B cell (primary cell): ENCODE measurements at regions not wholly inside any gene's neighbourhood (a gene's known extent, or its start where the extent isn't known, plus 50 kb on each side); places are given as distances from the start of the nearest gene placed in this dataset.

ENCODE experiments used
- ATAC-seq: fragments of 200-7000 bp; cut with Tn5 transposase; one replicate; pipeline ENCODE4 v1.10.0; 2021; ENCODE audit warnings: low read depth, mild to moderate bottlenecking, moderate number of reproducible peaks, moderate library complexity
- CTCF ChIA-PET: fragments of 350-600 bp; sonication (Branson Sonifier 250); formaldehyde crosslinking; loops from one replicate; lab custom pipeline; 2021; ENCODE audit warnings: antibody characterized with exemption, inconsistent platforms; lab: Charles Lee
- POLR2A ChIA-PET: fragments of 350-600 bp; sonication (Branson Sonifier 250); formaldehyde crosslinking; loops from one replicate; lab custom pipeline; 2021; ENCODE audit warnings: antibody characterized with exemption; lab: Charles Lee
- DNase-seq: peaks from one replicate; pipeline ENCODE4 v3.0.0; 2013
- H2AFZ ChIP-seq: 2 replicates; pipeline ENCODE4 v1.6.1; 2012; ENCODE audit warnings: mild to moderate bottlenecking, low read depth, low read length; ENCODE audit not compliant: insufficient read depth, poor library complexity, severe bottlenecking
- H3K27ac ChIP-seq, 2 donors: 1 replicate in 1 of 2; 2 replicates in 1 of 2; pipeline ENCODE4 v1.5.1; 2012 to 2013; ENCODE audit warnings: low read length in 2 of 2, mild to moderate bottlenecking in 2 of 2, moderate library complexity in 1 of 2
- H3K27me3 ChIP-seq, 4 experiments: fragments of 200-600 bp in 1 of 4; sonication (generic) in 1 of 4; replicated peaks in 1 of 4; 1 replicate in 2 of 4; 2 replicates in 2 of 4; pipeline versions ENCODE4 v1.6.1 to v1.7.0; 2013 to 2016; ENCODE audit warnings: low read length in 3 of 4, mild to moderate bottlenecking in 2 of 4, mixed read lengths in 1 of 4, moderate library complexity in 1 of 4; ENCODE audit not compliant: insufficient read depth in 4 of 4, control insufficient read depth in 3 of 4; ENCODE audit errors: control extremely low read depth in 1 of 4
- H3K36me3 ChIP-seq, 2 experiments: replicated peaks in 1 of 2; 1 replicate in 1 of 2; 2 replicates in 1 of 2; pipeline versions ENCODE4 v1.6.1 to v1.7.1; 2013; ENCODE audit warnings: low read length in 1 of 2; ENCODE audit not compliant: insufficient read depth in 2 of 2, control insufficient read depth in 1 of 2; ENCODE audit errors: control extremely low read depth in 1 of 2, extremely low read depth in 1 of 2
- H3K4me1 ChIP-seq, 2 donors: fragments of 200-600 bp in 1 of 2; sonication (generic) in 1 of 2; 1 replicate in 1 of 2; 2 replicates in 1 of 2; pipeline versions ENCODE4 v1.5.1 to v1.6.1; 2013 to 2017; ENCODE audit warnings: low read length in 2 of 2; ENCODE audit not compliant: control insufficient read depth in 2 of 2, insufficient read depth in 2 of 2
- H3K4me2 ChIP-seq: replicated peaks from 2 replicates; pipeline ENCODE3; 2012; ENCODE audit warnings: mild to moderate bottlenecking, low read depth, low read length; ENCODE audit not compliant: poor library complexity, severe bottlenecking
- H3K4me3 ChIP-seq, 5 experiments: fragments of 200-600 bp in 1 of 5; sonication (generic) in 1 of 5; 1 replicate in 3 of 5; 2 replicates in 2 of 5; pipeline versions ENCODE4 v1.5.1 to v1.7.0; 2011 to 2016; ENCODE audit warnings: low read length in 4 of 5, mild to moderate bottlenecking in 4 of 5, low read depth in 2 of 5, control low read depth in 1 of 5, moderate library complexity in 1 of 5; ENCODE audit not compliant: insufficient read depth in 1 of 5; ENCODE audit errors: control extremely low read depth in 1 of 5, extremely low read depth in 1 of 5
- H3K79me2 ChIP-seq: fragments of 200-600 bp; sonication (generic); one replicate; pipeline ENCODE4 v1.6.0; 2016; ENCODE audit warnings: low read length; ENCODE audit not compliant: control insufficient read depth, insufficient read depth
- H3K9ac ChIP-seq: fragments of 200-600 bp; sonication (generic); 2 replicates; pipeline ENCODE4 v1.6.1; 2017; ENCODE audit warnings: mild to moderate bottlenecking, low read length, moderate library complexity
- H3K9me3 ChIP-seq, 3 donors: one replicate each; pipeline versions ENCODE4 v1.6.1 to v1.7.1; 2013; ENCODE audit warnings: low read length in 2 of 3; ENCODE audit not compliant: control insufficient read depth in 2 of 3, insufficient read depth in 1 of 3; ENCODE audit errors: control extremely low read depth in 1 of 3
- H4K20me1 ChIP-seq: 2 replicates; pipeline ENCODE4 v1.6.0; 2012; ENCODE audit warnings: mild to moderate bottlenecking, low read length; ENCODE audit not compliant: insufficient read depth, control insufficient read depth, poor library complexity, severe bottlenecking
- H3K27ac Mint-ChIP-seq: one replicate; pipeline ENCODE4 v1.8.0; 2021; ENCODE audit warnings: mixed read lengths
- H3K27me3 Mint-ChIP-seq: one replicate; pipeline ENCODE4 v1.8.0; 2021; ENCODE audit warnings: mixed read lengths
- H3K4me1 Mint-ChIP-seq: one replicate; pipeline ENCODE4 v1.8.0; 2021; ENCODE audit warnings: mixed read lengths
- H3K4me3 Mint-ChIP-seq: one replicate; pipeline ENCODE4 v1.8.0; 2021; ENCODE audit warnings: mixed read lengths
- H3K9me3 Mint-ChIP-seq: one replicate; pipeline ENCODE4 v1.8.0; 2022; ENCODE audit warnings: mixed read lengths; ENCODE audit not compliant: insufficient read depth
- EZH2 ChIP-seq: IDR thresholded peaks from 2 replicates; pipeline ENCODE4 v1.6.1; 2012; ENCODE audit warnings: borderline replicate concordance, low read depth, mild to moderate bottlenecking, moderate library complexity, low read length; ENCODE audit not compliant: insufficient read depth, poor library complexity, severe bottlenecking
- WGBS: methylation state at CpG from one replicate; pipeline ENCODE4 v1.1.5; 2013; ENCODE audit warnings: missing lambda C conversion rate; ENCODE audit not compliant: insufficient coverage; 5-methylcytosine and 5-hydroxymethylcytosine counted together
- intact Hi-C: fragments of 100-400 bp; cut with micrococcal nuclease; formaldehyde crosslinking; loops from one replicate; pipeline ENCODE4 v1.10.0; 2022
- TF ChIP-seq, protein P1 (sequence below): fragments of 200-600 bp; IDR thresholded peaks from one replicate; pipeline ENCODE4 v1.8.0; 2022; ENCODE audit warnings: antibody characterized with exemption, mild to moderate bottlenecking

DNA sequence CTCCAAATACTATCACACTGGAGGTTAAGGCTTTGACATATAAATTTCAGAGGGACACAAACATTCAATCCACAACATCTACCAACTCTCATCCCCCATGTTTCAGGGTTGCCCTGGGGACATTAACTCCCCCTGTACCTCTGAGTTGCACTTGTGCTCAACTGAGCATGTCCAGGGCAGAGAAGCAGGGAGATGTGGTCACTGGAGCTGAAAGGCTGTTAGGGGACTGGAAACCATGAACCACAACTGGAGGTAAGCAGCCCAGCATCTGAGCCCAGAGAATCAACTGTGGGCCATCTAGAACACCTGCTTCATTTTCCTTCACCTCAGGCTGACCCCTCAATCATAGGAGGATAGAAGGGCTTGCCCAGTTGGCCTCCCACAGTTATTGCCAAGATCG is 641.1 kb downstream of the MID1IP1 start:
- no peak overlapping the region for H3K9ac ChIP-seq
- H3K27me3 ChIP-seq, result no peaks in the 10 kb centered on the region
- no CpG with 5 or more reads among the region's 1 CpG for WGBS
- H3K27ac ChIP-seq, result no peak overlapping the region
- H3K4me3 Mint-ChIP-seq, result peak overlapping the region; percentile 34
- H3K4me1 ChIP-seq, result peaks cover 44 to 45% of the 10 kb centered on the region in 2 donors
- no peak for ATAC-seq
- H3K9me3 Mint-ChIP-seq, result no peaks in the 10 kb centered on the region
- peak overlapping the region; percentile 3 for H3K4me2 ChIP-seq
- CTCF ChIA-PET, result no interaction called here
- peak overlapping the region; percentile 12 for H3K27ac Mint-ChIP-seq
- H3K4me3 ChIP-seq, result no peak overlapping the region
- intact Hi-C loops, result loop anchor here (10.0 kb wide), 1 partner anchor 172 kb away; no protein-coding TSS in a partner anchor
- POLR2A ChIA-PET, result no interaction called here
- no peak overlapping the region for H2AFZ ChIP-seq
- DNase-seq, result peak; percentile 7
- no peaks in the 10 kb centered on the region for H3K36me3 ChIP-seq
- TF ChIP-seq, protein P1, sequence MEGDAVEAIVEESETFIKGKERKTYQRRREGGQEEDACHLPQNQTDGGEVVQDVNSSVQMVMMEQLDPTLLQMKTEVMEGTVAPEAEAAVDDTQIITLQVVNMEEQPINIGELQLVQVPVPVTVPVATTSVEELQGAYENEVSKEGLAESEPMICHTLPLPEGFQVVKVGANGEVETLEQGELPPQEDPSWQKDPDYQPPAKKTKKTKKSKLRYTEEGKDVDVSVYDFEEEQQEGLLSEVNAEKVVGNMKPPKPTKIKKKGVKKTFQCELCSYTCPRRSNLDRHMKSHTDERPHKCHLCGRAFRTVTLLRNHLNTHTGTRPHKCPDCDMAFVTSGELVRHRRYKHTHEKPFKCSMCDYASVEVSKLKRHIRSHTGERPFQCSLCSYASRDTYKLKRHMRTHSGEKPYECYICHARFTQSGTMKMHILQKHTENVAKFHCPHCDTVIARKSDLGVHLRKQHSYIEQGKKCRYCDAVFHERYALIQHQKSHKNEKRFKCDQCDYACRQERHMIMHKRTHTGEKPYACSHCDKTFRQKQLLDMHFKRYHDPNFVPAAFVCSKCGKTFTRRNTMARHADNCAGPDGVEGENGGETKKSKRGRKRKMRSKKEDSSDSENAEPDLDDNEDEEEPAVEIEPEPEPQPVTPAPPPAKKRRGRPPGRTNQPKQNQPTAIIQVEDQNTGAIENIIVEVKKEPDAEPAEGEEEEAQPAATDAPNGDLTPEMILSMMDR, result no peak
- no peak for TF ChIP-seq EZH2
- peaks cover 0 to 6% (median 2%) of the 10 kb centered on the region in 3 donors for H3K9me3 ChIP-seq
- peaks cover 40% of the 10 kb centered on the region for H3K4me1 Mint-ChIP-seq
- H4K20me1 ChIP-seq, result no peaks in the 10 kb centered on the region
- H3K27me3 Mint-ChIP-seq, result no peaks in the 10 kb centered on the region
- H3K79me2 ChIP-seq, result no peaks in the 10 kb centered on the region

DNA sequence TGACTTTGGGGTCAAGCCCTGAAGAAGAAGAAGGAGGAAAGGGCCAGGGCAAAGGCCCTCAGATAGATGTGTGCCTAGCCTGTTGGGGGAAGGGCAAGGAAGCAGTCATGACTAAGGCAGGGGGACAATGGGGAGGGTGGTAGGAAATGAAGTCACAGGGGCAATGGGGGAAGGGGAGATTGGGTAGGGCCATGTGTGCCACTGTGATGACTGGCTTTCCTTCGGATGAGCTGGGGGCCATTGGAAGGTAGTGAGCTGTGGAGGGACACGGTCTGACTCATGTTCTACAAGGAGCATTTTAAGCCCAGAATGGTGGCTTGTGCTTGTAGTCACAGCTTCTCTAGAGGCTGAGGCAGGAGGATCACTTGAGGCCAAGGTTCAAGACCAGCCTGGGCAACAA is 642.0 kb downstream of the MID1IP1 start:
- no peak overlapping the region for H3K4me2 ChIP-seq
- H3K4me1 ChIP-seq, result peaks cover 39 to 41% of the 10 kb centered on the region in 2 donors
- H3K9me3 ChIP-seq, result peaks cover 0 to 4% (median 0%) of the 10 kb centered on the region in 3 donors
- ATAC-seq (no peak), DNase-seq (no peak)
- no peaks in the 10 kb centered on the region for H4K20me1 ChIP-seq
- no peak overlapping the region for H3K27ac ChIP-seq
- no peak for TF ChIP-seq EZH2
- TF ChIP-seq, protein P1, result no peak
- peak overlapping the region; percentile 53 for H3K27ac Mint-ChIP-seq
- no peak overlapping the region for H2AFZ ChIP-seq
- no peak overlapping the region for H3K4me3 ChIP-seq
- POLR2A ChIA-PET, result no interaction called here
- no peak overlapping the region for H3K9ac ChIP-seq
- H3K36me3 ChIP-seq, result no peaks in the 10 kb centered on the region
- no peaks in the 10 kb centered on the region for H3K27me3 Mint-ChIP-seq
- H3K9me3 Mint-ChIP-seq, result no peaks in the 10 kb centered on the region
- CTCF ChIA-PET, result interaction anchor here (1.3 kb wide), 1 partner anchor 49 kb away, joined by 3 read pairs; no protein-coding TSS in a partner anchor
- H3K4me3 Mint-ChIP-seq, result no peak overlapping the region
- H3K27me3 ChIP-seq, result no peaks in the 10 kb centered on the region
- no peaks in the 10 kb centered on the region for H3K79me2 ChIP-seq
- H3K4me1 Mint-ChIP-seq, result peaks cover 37% of the 10 kb centered on the region
- WGBS, result 80% methylated on average over 1 of the region's 2 CpGs
- intact Hi-C loops, result loop anchor here (10.0 kb wide), 1 partner anchor 172 kb away; no protein-coding TSS in a partner anchor
